Gastroesophageal sphincter (tissue), 3 donors: ENCODE measurements at regions not wholly inside any gene's neighbourhood (a gene's known extent, or its start where the extent isn't known, plus 50 kb on each side); places are given as distances from the start of the nearest gene placed in this dataset.

Source experiments
- CTCF ChIP-seq, 4 experiments: fragments of 200-600 bp in 2 of 4; fragments of 450-650 bp in 2 of 4; sonication (generic) in 1 of 4; IDR thresholded peaks; one replicate each; pipeline ENCODE4 v1.5.1; 2017 to 2019; ENCODE audit warnings: antibody characterized with exemption in 4 of 4, mild to moderate bottlenecking in 2 of 4, moderate library complexity in 2 of 4
- EP300 ChIP-seq: sonication (generic); formaldehyde crosslinking; IDR thresholded peaks from one replicate; pipeline ENCODE4 v1.6.1; 2017; ENCODE audit warnings: antibody characterized with exemption, mild to moderate bottlenecking
- POLR2A ChIP-seq, 2 donors: fragments of 450-650 bp; IDR thresholded peaks; one replicate each; pipeline ENCODE4 v1.6.1; 2017; ENCODE audit warnings: antibody characterized with exemption in 2 of 2, mild to moderate bottlenecking in 2 of 2, moderate library complexity in 1 of 2
- POLR2AphosphoS5 ChIP-seq: sonication (generic); formaldehyde crosslinking; IDR thresholded peaks from one replicate; pipeline ENCODE4 v1.6.1; 2017; ENCODE audit warnings: antibody characterized with exemption

- no peak for TF ChIP-seq POLR2AphosphoS5
- TF ChIP-seq CTCF (IDR thresholded peaks at IDR 0.05) = no peak
- TF ChIP-seq POLR2A (IDR thresholded peaks at IDR 0.05) = no peak
- TF ChIP-seq EP300 = no peak
These were observed 348.2 kb downstream of the CDH11 start for GRCh38 chr16:64773638-64774037.
